ENCODE measurements at regions not wholly inside any gene's neighbourhood (a gene's known extent, or its start where the extent isn't known, plus 50 kb on each side); places are given as distances from the start of the nearest gene placed in this dataset.
"Not testable (repeated sequence)": the region's sequence is repeated elsewhere in the genome, so short reads cannot be mapped to it uniquely, and the experiment has no call there.

DNA sequence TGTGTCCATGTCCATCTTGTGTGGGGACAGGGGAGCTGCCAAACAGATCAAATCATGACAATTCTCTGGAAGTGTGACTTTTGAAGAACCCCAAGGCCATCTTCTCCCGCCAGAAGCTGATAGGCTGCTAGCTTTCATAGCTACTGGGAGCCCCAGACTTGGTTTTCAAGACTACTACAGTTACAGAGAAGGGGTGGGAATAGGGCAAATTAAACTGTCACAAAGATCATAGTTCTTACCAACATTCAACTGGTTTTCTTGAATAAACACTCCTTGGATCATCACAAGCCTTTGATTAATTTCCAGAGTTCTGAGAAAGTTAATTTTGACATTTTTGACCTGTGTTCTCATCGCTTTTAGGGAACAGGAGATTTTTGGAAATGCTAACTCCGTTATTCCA, 67.8 kb upstream of the FARP1 start:
- WGBS (ENCODE audit: insufficient coverage), result 88% methylated on average over 3 of the region's 3 CpGs
- no peak overlapping the region for H3K4me3 ChIP-seq (ENCODE audit: control insufficient read depth in 1 of 7, extremely low read depth in 1 of 7, insufficient read depth in 4 of 7, low read depth in 2 of 7, low read length in 6 of 7)

DNA sequence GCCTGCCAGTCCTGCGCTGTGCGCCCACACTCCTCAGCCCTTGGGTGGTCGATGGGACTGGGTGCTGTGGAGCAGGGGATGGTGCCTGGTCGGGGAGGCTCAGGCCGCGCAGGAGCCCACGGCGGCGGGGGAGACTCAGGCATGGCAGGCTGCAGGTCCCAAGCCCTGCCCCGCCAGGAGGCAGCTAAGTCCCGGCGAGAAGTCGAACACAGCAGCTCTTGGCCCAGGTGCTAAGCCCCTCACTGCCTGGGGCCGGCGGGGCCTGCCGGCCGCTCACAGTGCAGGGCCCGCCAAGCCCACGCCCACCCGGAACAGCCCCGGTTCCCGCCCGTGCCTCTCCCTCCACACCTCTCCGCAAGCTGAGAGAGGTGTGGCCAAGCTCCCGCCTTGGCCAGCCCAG, 66.6 kb upstream of the FARP1 start:
- H3K4me1 ChIP-seq (ENCODE audit: control extremely low read depth in 1 of 4, control insufficient read depth in 4 of 4, insufficient read depth in 4 of 4, low read length in 3 of 4); H3K27ac ChIP-seq (ENCODE audit: insufficient read depth in 1 of 2, low read depth in 1 of 2, low read length in 2 of 2, poor library complexity in 1 of 2, severe bottlenecking in 2 of 2); CTCF ChIA-PET; POLR2A ChIA-PET; DNase-seq; H3K27me3 ChIP-seq (replicated peaks in 2 of 5; ENCODE audit: control insufficient read depth in 4 of 5, insufficient read depth in 5 of 5, low read length in 4 of 5); H3K9me3 ChIP-seq (ENCODE audit: control extremely low read depth in 1 of 5, control insufficient read depth in 4 of 5, insufficient read depth in 2 of 5, low read depth in 1 of 5, low read length in 4 of 5); H3K4me3 ChIP-seq (ENCODE audit: control insufficient read depth in 1 of 7, extremely low read depth in 1 of 7, insufficient read depth in 4 of 7, low read depth in 2 of 7, low read length in 6 of 7); H3K36me3 ChIP-seq (ENCODE audit: control insufficient read depth in 4 of 4, insufficient read depth in 4 of 4, low read length in 3 of 4): not testable (repeated sequence)
- WGBS (ENCODE audit: insufficient coverage), result 94% methylated on average over 25 of the region's 25 CpGs

More for the DNA sequence above, 67.8 kb upstream of the FARP1 start:
- Histone ChIP-seq H3K9me3 (ENCODE audit: control extremely low read depth in 1 of 5, control insufficient read depth in 4 of 5, insufficient read depth in 2 of 5, low read depth in 1 of 5, low read length in 4 of 5) (no peaks in the 10 kb centered on the region), H3K27me3 (replicated peaks in 2 of 5; ENCODE audit: control insufficient read depth in 4 of 5, insufficient read depth in 5 of 5, low read length in 4 of 5) (peaks cover 0 to 2% (median 0%) of the 10 kb centered on the region in 5 experiments), H3K27ac (ENCODE audit: insufficient read depth in 1 of 2, low read depth in 1 of 2, low read length in 2 of 2, poor library complexity in 1 of 2, severe bottlenecking in 2 of 2) (no peak overlapping the region), H3K4me1 (ENCODE audit: control extremely low read depth in 1 of 4, control insufficient read depth in 4 of 4, insufficient read depth in 4 of 4, low read length in 3 of 4) (no peaks in the 10 kb centered on the region), H3K36me3 (ENCODE audit: control insufficient read depth in 4 of 4, insufficient read depth in 4 of 4, low read length in 3 of 4) (no peaks in the 10 kb centered on the region)
- CTCF ChIA-PET, result no interaction called here
- POLR2A ChIA-PET, result no interaction called here
- no peak for DNase-seq

DNA sequence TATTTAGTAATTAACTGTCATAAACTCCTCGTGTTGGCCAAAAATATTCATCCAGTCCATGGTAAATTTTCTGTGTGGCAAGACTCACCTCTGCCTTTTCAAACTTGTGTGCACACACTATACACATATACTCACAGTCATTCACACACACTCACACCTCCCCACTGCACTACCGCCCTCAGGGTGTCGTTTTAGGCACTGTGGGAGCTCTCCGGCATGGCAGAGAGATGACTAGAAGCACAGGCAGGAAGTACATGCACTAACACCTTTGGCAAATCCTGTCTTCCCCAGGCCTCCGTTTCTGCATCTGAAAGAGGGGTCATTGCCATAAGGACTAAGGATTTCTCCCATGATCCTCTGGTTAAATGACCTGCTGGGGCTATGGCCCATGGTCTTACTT, 62.6 kb upstream of the FARP1 start:
- POLR2A ChIA-PET, result no interaction called here
- DNase-seq, result no peak
- 85% methylated on average over 5 of the region's 5 CpGs for WGBS (ENCODE audit: insufficient coverage)

DNA sequence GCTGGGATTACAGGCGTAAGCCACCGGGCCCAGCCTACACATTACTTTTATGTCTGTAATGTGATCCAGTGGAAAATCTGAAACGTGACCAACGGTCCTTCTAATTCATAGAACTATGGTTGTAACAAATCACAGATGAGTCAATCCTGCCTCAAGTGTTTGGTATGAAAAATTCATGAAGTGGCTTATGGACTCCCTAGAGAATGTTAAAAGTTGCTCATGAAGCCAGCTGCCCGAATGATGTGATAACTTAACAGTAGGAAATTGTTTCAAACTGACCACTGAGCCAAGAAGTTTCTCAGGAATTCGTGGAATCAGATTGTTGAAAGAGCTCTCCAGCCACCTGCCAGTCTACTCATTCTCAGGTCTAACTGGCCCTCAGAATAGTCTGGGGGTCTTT, 59.4 kb upstream of the FARP1 start:
- ChIA-PET POLR2A (no interaction called here), CTCF (no interaction called here)
- no peak overlapping the region for H3K27ac ChIP-seq (ENCODE audit: insufficient read depth in 1 of 2, low read depth in 1 of 2, low read length in 2 of 2, poor library complexity in 1 of 2, severe bottlenecking in 2 of 2)
- no peaks in the 10 kb centered on the region for H3K27me3 ChIP-seq (replicated peaks in 2 of 5; ENCODE audit: control insufficient read depth in 4 of 5, insufficient read depth in 5 of 5, low read length in 4 of 5)
- no peak overlapping the region for H3K4me3 ChIP-seq (ENCODE audit: control insufficient read depth in 1 of 7, extremely low read depth in 1 of 7, insufficient read depth in 4 of 7, low read depth in 2 of 7, low read length in 6 of 7)
- DNase-seq, result no peak
- H3K9me3 ChIP-seq (ENCODE audit: control extremely low read depth in 1 of 5, control insufficient read depth in 4 of 5, insufficient read depth in 2 of 5, low read depth in 1 of 5, low read length in 4 of 5), result no peaks in the 10 kb centered on the region
- WGBS (ENCODE audit: insufficient coverage), result 86% methylated on average over 6 of the region's 6 CpGs
- H3K36me3 ChIP-seq (ENCODE audit: control insufficient read depth in 4 of 4, insufficient read depth in 4 of 4, low read length in 3 of 4), result no peaks in the 10 kb centered on the region
- H3K4me1 ChIP-seq (ENCODE audit: control extremely low read depth in 1 of 4, control insufficient read depth in 4 of 4, insufficient read depth in 4 of 4, low read length in 3 of 4), result no peaks in the 10 kb centered on the region

More for the DNA sequence above, 62.6 kb upstream of the FARP1 start:
- Histone ChIP-seq H3K4me1 (ENCODE audit: control extremely low read depth in 1 of 4, control insufficient read depth in 4 of 4, insufficient read depth in 4 of 4, low read length in 3 of 4) (no peaks in the 10 kb centered on the region), H3K27me3 (replicated peaks in 2 of 5; ENCODE audit: control insufficient read depth in 4 of 5, insufficient read depth in 5 of 5, low read length in 4 of 5) (no peaks in the 10 kb centered on the region), H3K36me3 (ENCODE audit: control insufficient read depth in 4 of 4, insufficient read depth in 4 of 4, low read length in 3 of 4) (no peaks in the 10 kb centered on the region), H3K27ac (ENCODE audit: insufficient read depth in 1 of 2, low read depth in 1 of 2, low read length in 2 of 2, poor library complexity in 1 of 2, severe bottlenecking in 2 of 2) (no peak overlapping the region), H3K4me3 (ENCODE audit: control insufficient read depth in 1 of 7, extremely low read depth in 1 of 7, insufficient read depth in 4 of 7, low read depth in 2 of 7, low read length in 6 of 7) (no peak overlapping the region), H3K9me3 (ENCODE audit: control extremely low read depth in 1 of 5, control insufficient read depth in 4 of 5, insufficient read depth in 2 of 5, low read depth in 1 of 5, low read length in 4 of 5) (no peaks in the 10 kb centered on the region)
- CTCF ChIA-PET, result interaction anchor here (0.6 kb wide), 1 partner anchor 46 kb away, joined by 4 read pairs; no protein-coding TSS in a partner anchor

GRCh38 chr13:98083936-98084335, 59.0 kb upstream of the FARP1 start:
- no peak for DNase-seq
- ChIA-PET POLR2A (no interaction called here), CTCF (no interaction called here)
- no peaks in the 10 kb centered on the region for H3K4me1 ChIP-seq (ENCODE audit: control extremely low read depth in 1 of 4, control insufficient read depth in 4 of 4, insufficient read depth in 4 of 4, low read length in 3 of 4)
- no peak overlapping the region for H3K4me3 ChIP-seq (ENCODE audit: control insufficient read depth in 1 of 7, extremely low read depth in 1 of 7, insufficient read depth in 4 of 7, low read depth in 2 of 7, low read length in 6 of 7)
- no peaks in the 10 kb centered on the region for H3K36me3 ChIP-seq (ENCODE audit: control insufficient read depth in 4 of 4, insufficient read depth in 4 of 4, low read length in 3 of 4)
- no CpG with 5 or more reads among the region's 3 CpGs for WGBS (ENCODE audit: insufficient coverage)
- no peak overlapping the region for H3K27ac ChIP-seq (ENCODE audit: insufficient read depth in 1 of 2, low read depth in 1 of 2, low read length in 2 of 2, poor library complexity in 1 of 2, severe bottlenecking in 2 of 2)
- no peaks in the 10 kb centered on the region for H3K9me3 ChIP-seq (ENCODE audit: control extremely low read depth in 1 of 5, control insufficient read depth in 4 of 5, insufficient read depth in 2 of 5, low read depth in 1 of 5, low read length in 4 of 5)
- no peaks in the 10 kb centered on the region for H3K27me3 ChIP-seq (replicated peaks in 2 of 5; ENCODE audit: control insufficient read depth in 4 of 5, insufficient read depth in 5 of 5, low read length in 4 of 5)

GRCh38 chr13:98089246-98089645, 53.6 kb upstream of the FARP1 start:
- Histone ChIP-seq H3K27me3 (replicated peaks in 2 of 5; ENCODE audit: control insufficient read depth in 4 of 5, insufficient read depth in 5 of 5, low read length in 4 of 5) (no peaks in the 10 kb centered on the region), H3K4me1 (ENCODE audit: control extremely low read depth in 1 of 4, control insufficient read depth in 4 of 4, insufficient read depth in 4 of 4, low read length in 3 of 4) (no peaks in the 10 kb centered on the region), H3K36me3 (ENCODE audit: control insufficient read depth in 4 of 4, insufficient read depth in 4 of 4, low read length in 3 of 4) (no peaks in the 10 kb centered on the region), H3K4me3 (ENCODE audit: control insufficient read depth in 1 of 7, extremely low read depth in 1 of 7, insufficient read depth in 4 of 7, low read depth in 2 of 7, low read length in 6 of 7) (no peak overlapping the region), H3K27ac (ENCODE audit: insufficient read depth in 1 of 2, low read depth in 1 of 2, low read length in 2 of 2, poor library complexity in 1 of 2, severe bottlenecking in 2 of 2) (no peak overlapping the region), H3K9me3 (ENCODE audit: control extremely low read depth in 1 of 5, control insufficient read depth in 4 of 5, insufficient read depth in 2 of 5, low read depth in 1 of 5, low read length in 4 of 5) (peaks cover 0 to 9% (median 0%) of the 10 kb centered on the region in 5 experiments)
- ChIA-PET POLR2A (no interaction called here), CTCF (no interaction called here)
- 100% methylated on average over 2 of the region's 2 CpGs for WGBS (ENCODE audit: insufficient coverage)
- DNase-seq, result no peak

GRCh38 chr13:98092888-98093287, 50.0 kb upstream of the FARP1 start:
- Histone ChIP-seq H3K9me3 (ENCODE audit: control extremely low read depth in 1 of 5, control insufficient read depth in 4 of 5, insufficient read depth in 2 of 5, low read depth in 1 of 5, low read length in 4 of 5) (peaks cover 0 to 9% (median 0%) of the 10 kb centered on the region in 5 experiments), H3K27me3 (replicated peaks in 2 of 5; ENCODE audit: control insufficient read depth in 4 of 5, insufficient read depth in 5 of 5, low read length in 4 of 5) (no peaks in the 10 kb centered on the region), H3K27ac (ENCODE audit: insufficient read depth in 1 of 2, low read depth in 1 of 2, low read length in 2 of 2, poor library complexity in 1 of 2, severe bottlenecking in 2 of 2) (no peak overlapping the region), H3K4me3 (ENCODE audit: control insufficient read depth in 1 of 7, extremely low read depth in 1 of 7, insufficient read depth in 4 of 7, low read depth in 2 of 7, low read length in 6 of 7) (no peak overlapping the region), H3K36me3 (ENCODE audit: control insufficient read depth in 4 of 4, insufficient read depth in 4 of 4, low read length in 3 of 4) (no peaks in the 10 kb centered on the region), H3K4me1 (ENCODE audit: control extremely low read depth in 1 of 4, control insufficient read depth in 4 of 4, insufficient read depth in 4 of 4, low read length in 3 of 4) (no peaks in the 10 kb centered on the region)
- CTCF ChIA-PET, result no interaction called here
- no peak for DNase-seq
- WGBS (ENCODE audit: insufficient coverage), result 81% methylated on average over 6 of the region's 6 CpGs
- POLR2A ChIA-PET, result no interaction called here

Measured in common myeloid progenitor, CD34-positive (primary cell).